Thyroid gland (tissue), 4 donors: ENCODE measurements at regions not wholly inside any gene's neighbourhood (a gene's known extent, or its start where the extent isn't known, plus 50 kb on each side); places are given as distances from the start of the nearest gene placed in this dataset.

Source experiments
- POLR2A ChIP-seq, 2 donors: fragments of 450-650 bp; IDR thresholded peaks; one replicate each; pipeline ENCODE4 v1.6.1; 2017; ENCODE audit warnings: antibody characterized with exemption in 2 of 2, mild to moderate bottlenecking in 2 of 2, moderate library complexity in 1 of 2
- TF ChIP-seq, protein P1 (sequence below), 6 experiments: fragments of 200-600 bp in 3 of 6; fragments of 450-650 bp in 3 of 6; sonication (generic) in 3 of 6; IDR thresholded peaks; one replicate each; pipeline ENCODE4 v1.5.1; 2016 to 2019; ENCODE audit warnings: antibody characterized with exemption in 6 of 6, mild to moderate bottlenecking in 2 of 6, inconsistent platforms in 1 of 6, moderate library complexity in 1 of 6

- TF ChIP-seq, protein P1, sequence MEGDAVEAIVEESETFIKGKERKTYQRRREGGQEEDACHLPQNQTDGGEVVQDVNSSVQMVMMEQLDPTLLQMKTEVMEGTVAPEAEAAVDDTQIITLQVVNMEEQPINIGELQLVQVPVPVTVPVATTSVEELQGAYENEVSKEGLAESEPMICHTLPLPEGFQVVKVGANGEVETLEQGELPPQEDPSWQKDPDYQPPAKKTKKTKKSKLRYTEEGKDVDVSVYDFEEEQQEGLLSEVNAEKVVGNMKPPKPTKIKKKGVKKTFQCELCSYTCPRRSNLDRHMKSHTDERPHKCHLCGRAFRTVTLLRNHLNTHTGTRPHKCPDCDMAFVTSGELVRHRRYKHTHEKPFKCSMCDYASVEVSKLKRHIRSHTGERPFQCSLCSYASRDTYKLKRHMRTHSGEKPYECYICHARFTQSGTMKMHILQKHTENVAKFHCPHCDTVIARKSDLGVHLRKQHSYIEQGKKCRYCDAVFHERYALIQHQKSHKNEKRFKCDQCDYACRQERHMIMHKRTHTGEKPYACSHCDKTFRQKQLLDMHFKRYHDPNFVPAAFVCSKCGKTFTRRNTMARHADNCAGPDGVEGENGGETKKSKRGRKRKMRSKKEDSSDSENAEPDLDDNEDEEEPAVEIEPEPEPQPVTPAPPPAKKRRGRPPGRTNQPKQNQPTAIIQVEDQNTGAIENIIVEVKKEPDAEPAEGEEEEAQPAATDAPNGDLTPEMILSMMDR (IDR thresholded peaks at IDR 0.05) = no peak
- no peak for TF ChIP-seq POLR2A (IDR thresholded peaks at IDR 0.05)
These were observed 1391.9 kb downstream of the TBC1D22A start for GRCh38 chr22:48154169-48154942.
